Right renal cortex interstitium (tissue), 3 donors: ENCODE measurements at regions not wholly inside any gene's neighbourhood (a gene's known extent, or its start where the extent isn't known, plus 50 kb on each side); places are given as distances from the start of the nearest gene placed in this dataset.
"Not testable (repeated sequence)": the region's sequence is repeated elsewhere in the genome, so short reads cannot be mapped to it uniquely, and the experiment has no call there.

ENCODE experiments used
- DNase-seq, 3 donors: peaks; one replicate each; pipeline ENCODE4 v3.0.0-alpha.2; 2013; ENCODE audit warnings: low read depth in 3 of 3, low spot score in 2 of 3

GRCh38 chr3:139267300-139268246 is 76.2 kb upstream of the MRPS22 start:
- DNase-seq = no peak

DNA sequence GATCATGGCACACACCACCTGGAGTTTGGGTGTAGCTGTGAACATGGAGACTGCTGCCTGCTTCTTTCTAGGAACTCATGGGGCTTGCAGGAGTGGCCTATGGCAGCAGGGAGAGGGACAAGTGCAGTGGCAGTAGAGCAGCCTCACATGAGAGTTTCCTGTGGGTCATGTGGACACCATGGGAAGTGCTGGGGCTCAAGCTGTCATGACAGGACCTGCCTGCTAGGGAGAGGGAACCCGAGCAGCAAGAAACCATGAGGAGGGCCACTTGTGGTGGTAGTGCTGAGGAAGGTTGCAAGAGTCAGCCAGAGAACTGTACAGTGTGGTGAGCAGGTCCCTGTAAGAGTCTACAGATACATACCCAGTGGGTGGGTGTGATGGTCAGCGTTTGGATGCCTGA is 73.8 kb upstream of the MRPS22 start:
- no peak for DNase-seq

DNA sequence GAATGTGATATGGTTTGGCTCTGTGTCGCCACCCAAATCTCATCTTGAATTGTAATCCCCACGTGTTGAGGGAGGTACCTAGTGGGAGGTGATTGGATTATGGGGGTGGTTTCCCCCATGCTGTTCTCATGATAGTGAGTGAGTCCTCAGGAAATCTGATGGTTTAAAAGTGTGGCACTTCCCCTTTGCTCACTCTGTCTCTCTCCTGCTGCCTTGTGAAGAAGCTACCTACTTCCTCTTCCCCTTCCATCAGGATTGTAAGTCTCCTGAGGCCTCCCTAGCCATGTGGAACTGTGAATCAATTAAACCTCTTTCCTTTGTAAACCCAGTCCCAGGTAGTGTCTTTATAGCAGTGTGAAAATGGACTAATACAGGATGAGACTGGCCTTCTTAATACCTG is 73.2 kb upstream of the MRPS22 start:
- DNase-seq = not testable (repeated sequence)

- no peak for DNase-seq
Observed at GRCh38 chr3:139280027-139280671, 63.7 kb upstream of the MRPS22 start.

- DNase-seq = no peak
Observed at GRCh38 chr3:139281096-139281495, 62.7 kb upstream of the MRPS22 start.

DNA sequence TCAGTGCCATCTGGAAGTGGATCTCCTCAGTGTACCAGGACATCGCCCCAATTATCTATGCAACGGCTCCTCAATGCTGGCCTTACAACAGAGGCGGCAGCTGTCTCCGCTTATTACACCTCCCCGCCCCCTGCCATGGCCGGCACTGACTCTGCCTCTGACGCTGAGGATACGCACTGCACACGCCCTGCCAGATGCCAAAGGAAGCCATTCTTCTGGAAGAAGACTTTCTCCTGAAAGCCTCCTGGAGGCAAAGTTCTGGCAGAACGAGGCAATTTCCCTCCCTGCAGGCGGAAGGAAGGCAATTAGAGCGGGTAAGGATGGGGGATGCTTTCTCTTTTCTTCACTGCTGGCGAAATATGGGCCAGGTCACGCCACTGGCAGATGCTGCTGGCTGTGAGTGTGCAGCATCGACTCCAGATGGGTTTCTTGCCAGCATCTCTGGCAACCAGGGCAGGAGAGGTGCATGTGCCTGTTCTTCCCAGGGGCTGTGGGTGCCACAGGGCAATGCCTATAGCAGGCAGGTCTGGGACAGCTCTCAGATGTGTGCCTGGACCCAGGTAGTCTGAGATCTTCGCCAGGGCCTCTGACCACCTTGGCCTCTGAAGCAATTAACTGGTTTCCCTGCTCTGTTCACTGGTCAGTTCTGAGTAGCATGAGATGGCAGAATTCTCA is 62.2 kb upstream of the MRPS22 start:
- DNase-seq = no peak

GRCh38 chr3:139283301-139283700 is 60.5 kb upstream of the MRPS22 start:
- DNase-seq = no peak

DNA sequence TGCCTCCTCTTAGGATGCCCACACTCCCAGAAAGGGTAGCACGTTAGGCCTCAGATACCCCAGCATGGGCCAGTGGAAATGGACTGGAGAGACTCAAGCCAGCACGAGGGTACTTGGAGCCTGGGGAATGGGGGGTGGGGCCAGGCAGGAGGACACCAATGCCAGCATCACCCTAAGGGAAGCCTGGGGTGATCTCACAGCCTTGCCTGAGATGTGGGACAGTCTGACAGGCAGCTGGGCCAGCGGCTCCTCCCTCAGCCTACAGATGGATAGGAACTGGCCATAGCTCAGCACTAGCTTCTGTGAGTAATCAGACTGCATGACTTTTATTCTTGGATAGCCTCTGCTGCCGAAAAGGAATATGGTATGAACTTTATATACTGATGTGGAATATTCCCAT is 59.6 kb upstream of the MRPS22 start:
- no peak for DNase-seq

- DNase-seq = no peak
Observed at GRCh38 chr3:139285691-139286090, 58.1 kb upstream of the MRPS22 start.

- DNase-seq = no peak
Observed at GRCh38 chr3:139286241-139286640, 57.6 kb upstream of the MRPS22 start.

DNA sequence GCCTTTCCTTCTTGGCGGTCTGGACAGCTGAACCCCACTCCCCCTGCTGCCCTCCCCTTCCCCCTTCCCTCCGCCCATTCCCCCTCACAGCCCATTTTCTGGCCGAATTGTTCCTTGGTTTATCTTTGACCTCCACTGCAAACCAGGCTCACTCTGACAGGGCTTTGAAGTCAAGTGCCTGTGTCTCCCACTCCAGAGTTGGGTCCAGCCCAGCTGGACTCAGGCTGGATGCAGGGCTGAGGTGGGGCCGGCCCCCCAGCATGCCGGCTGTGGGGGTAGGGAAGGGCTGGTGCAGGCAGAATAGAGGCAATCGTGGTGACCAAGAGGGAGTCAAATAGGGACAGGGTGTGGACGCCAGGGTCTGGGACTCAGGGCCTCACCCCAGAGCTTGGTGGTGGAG is 57.0 kb upstream of the MRPS22 start:
- DNase-seq = no peak

GRCh38 chr3:139287557-139287956 is 56.3 kb upstream of the MRPS22 start:
- DNase-seq = no peak

- no peak for DNase-seq
Observed at GRCh38 chr3:139288266-139288821, 55.5 kb upstream of the MRPS22 start.

DNA sequence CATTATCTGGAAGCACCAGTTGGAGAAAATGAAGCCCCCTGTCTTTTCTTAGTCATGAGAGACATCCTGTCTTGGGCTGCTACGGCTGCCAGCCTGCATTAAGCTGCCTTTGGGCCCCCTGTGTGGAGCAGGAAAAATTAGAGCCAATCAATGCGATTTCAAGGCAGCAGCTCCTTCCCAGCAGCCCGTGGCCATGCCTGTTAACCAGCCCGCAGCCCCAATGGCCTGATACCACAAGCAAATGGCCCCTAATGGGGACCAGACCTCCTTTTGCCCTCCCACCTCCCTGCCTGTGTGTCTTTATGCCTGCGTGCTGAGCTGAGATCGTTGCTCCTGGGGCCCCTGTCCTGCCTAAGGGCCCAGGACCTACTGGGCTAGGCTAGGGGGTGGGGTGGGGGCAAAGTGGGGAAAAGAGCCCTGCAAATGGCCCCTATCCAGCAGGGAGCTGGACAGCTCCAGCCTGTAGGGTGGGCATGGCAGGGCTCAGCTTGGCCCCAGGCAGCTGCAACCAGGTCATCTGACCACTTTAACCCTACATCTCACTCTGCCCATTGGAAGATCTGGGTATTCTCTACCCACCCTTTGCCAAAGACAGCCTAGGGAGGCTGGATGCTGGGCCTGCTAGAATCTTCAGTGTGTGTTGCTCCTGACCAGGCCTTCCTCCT is 53.8 kb upstream of the MRPS22 start:
- no peak for DNase-seq

- no peak for DNase-seq
Observed at GRCh38 chr3:139291276-139292051, 52.4 kb upstream of the MRPS22 start.

- DNase-seq = no peak
Observed at GRCh38 chr3:139292192-139292591, 51.6 kb upstream of the MRPS22 start.

DNA sequence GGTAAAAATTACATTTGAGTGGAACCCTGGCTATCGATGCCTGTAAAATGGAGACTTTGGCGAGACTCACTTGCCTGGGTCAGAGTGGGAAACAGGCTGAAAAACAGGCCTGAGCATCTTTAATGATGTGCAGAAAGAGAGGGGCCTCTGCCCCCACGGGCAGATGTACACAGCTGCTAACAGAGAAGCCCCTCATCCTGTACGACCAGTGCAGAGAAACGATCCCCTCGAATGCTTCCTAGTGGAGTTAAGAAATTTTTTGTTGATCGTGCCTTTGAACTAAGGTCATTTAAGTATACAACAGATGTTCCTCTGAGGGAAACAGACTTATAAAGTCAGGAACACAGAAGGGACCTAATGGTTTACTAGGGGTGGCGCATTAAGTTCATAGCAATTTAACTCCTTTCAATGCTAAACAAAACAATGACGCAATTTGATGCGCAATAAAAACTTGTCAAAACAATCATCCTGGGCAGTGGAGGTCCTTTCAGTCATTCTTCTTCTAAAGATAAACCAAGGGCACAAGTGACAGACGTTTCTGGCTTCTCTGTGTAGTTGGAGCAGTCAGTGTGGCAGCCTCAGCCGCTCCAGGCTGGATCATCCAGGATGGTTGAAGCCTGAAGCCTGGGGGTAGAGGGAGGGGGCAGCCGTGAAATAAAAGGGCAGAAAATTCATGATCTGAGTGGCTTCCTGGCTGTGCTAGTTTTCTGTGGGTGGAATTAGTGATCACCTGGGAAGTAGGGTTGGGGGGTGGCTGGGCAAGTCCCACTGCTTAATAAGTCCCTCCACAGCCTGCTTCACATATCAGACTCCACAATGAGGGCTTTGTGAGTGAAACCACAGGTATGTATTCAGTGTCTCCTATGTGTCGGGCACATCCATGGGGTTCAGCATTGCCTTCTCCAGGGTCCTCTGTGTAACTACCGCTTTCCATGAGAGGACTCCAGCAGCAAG is 50.8 kb upstream of the MRPS22 start:
- peak in 1 of 3 donors; percentile 18 for DNase-seq

GRCh38 chr3:139293665-139294023 is 50.2 kb upstream of the MRPS22 start:
- DNase-seq = no peak
